ENCODE measurements at regions not wholly inside any gene's neighbourhood (a gene's known extent, or its start where the extent isn't known, plus 50 kb on each side); places are given as distances from the start of the nearest gene placed in this dataset.
"Not testable (repeated sequence)": the region's sequence is repeated elsewhere in the genome, so short reads cannot be mapped to it uniquely, and the experiment has no call there.

GRCh38 chr17:49898366-49899190 is 50.7 kb upstream of the TAC4 start:
- Histone ChIP-seq H3K4me2 (ENCODE audit: low read length) (no peak overlapping the region), H3K27me3 (ENCODE audit: control insufficient read depth, insufficient read depth, low read length) (peaks cover 4% of the 10 kb centered on the region), H3K4me3 (ENCODE audit: low read depth, low read length) (no peak overlapping the region), H2AFZ (no peak overlapping the region), H3K79me2 (no peaks in the 10 kb centered on the region), H3K9ac (no peak overlapping the region), H3K9me3 (ENCODE audit: control insufficient read depth, low read length) (no peaks in the 10 kb centered on the region), H3K36me3 (ENCODE audit: control insufficient read depth, insufficient read depth, low read length) (no peaks in the 10 kb centered on the region), H3K4me1 (no peaks in the 10 kb centered on the region), H3K27ac (no peak overlapping the region)
- no peak for TF ChIP-seq CTCF (IDR thresholded peaks at IDR 0.05)

- no peak for TF ChIP-seq CTCF (IDR thresholded peaks at IDR 0.05)
- no peaks in the 10 kb centered on the region for H3K9me3 ChIP-seq (ENCODE audit: control insufficient read depth, low read length)
- no peaks in the 10 kb centered on the region for H3K79me2 ChIP-seq
- H3K4me2 ChIP-seq (ENCODE audit: low read length), result no peak overlapping the region
- no peak overlapping the region for H3K27ac ChIP-seq
- H3K36me3 ChIP-seq (ENCODE audit: control insufficient read depth, insufficient read depth, low read length), result no peaks in the 10 kb centered on the region
- no peak overlapping the region for H3K9ac ChIP-seq
- peaks cover 4% of the 10 kb centered on the region for H3K27me3 ChIP-seq (ENCODE audit: control insufficient read depth, insufficient read depth, low read length)
- no peak overlapping the region for H3K4me3 ChIP-seq (ENCODE audit: low read depth, low read length)
- H3K4me1 ChIP-seq, result no peaks in the 10 kb centered on the region
- no peak overlapping the region for H2AFZ ChIP-seq
Measured at GRCh38 chr17:49899191-49899485, 51.3 kb upstream of the TAC4 start.

- Histone ChIP-seq H3K79me2 (no peaks in the 10 kb centered on the region), H3K4me2 (ENCODE audit: low read length) (no peak overlapping the region), H3K4me3 (ENCODE audit: low read depth, low read length) (no peak overlapping the region), H2AFZ (no peak overlapping the region), H3K36me3 (ENCODE audit: control insufficient read depth, insufficient read depth, low read length) (no peaks in the 10 kb centered on the region), H3K4me1 (no peaks in the 10 kb centered on the region), H3K27me3 (ENCODE audit: control insufficient read depth, insufficient read depth, low read length) (peaks cover 4% of the 10 kb centered on the region), H3K27ac (no peak overlapping the region), H3K9ac (no peak overlapping the region), H3K9me3 (ENCODE audit: control insufficient read depth, low read length) (no peaks in the 10 kb centered on the region)
- no peak for TF ChIP-seq CTCF (IDR thresholded peaks at IDR 0.05)
Measured at GRCh38 chr17:49899588-49899987, 51.7 kb upstream of the TAC4 start.

DNA sequence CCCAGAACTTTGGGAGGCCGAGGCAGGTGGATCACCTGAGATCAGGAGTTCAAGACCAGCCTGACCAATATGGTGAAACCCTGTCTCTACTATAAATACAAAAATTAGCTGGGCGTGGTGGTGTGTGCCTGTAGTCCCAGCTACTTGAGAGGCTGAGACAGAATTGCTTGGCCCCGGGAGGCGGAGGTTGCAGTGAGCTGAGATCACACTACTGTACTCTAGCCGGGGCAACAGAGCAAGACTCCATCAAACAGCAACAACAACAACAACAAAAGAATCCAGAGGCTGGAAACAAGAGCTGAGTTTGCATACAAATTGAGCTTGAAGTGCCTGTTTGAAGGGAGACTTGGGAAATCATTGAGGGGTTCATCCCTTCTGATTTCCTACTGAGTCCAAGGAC is 52.9 kb upstream of the TAC4 start:
- H3K4me2 ChIP-seq (ENCODE audit: low read length); H3K9me3 ChIP-seq (ENCODE audit: control insufficient read depth, low read length); H3K4me3 ChIP-seq (ENCODE audit: low read depth, low read length); H3K27ac ChIP-seq; H3K27me3 ChIP-seq (ENCODE audit: control insufficient read depth, insufficient read depth, low read length); H3K79me2 ChIP-seq; H2AFZ ChIP-seq; H3K9ac ChIP-seq; H3K4me1 ChIP-seq; H3K36me3 ChIP-seq (ENCODE audit: control insufficient read depth, insufficient read depth, low read length): not testable (repeated sequence)

- TF ChIP-seq CTCF (IDR thresholded peaks at IDR 0.05), result no peak
- H3K27me3 ChIP-seq (ENCODE audit: control insufficient read depth, insufficient read depth, low read length), result peaks cover 4% of the 10 kb centered on the region
Measured at GRCh38 chr17:49901460-49902331, 53.8 kb upstream of the TAC4 start.

More at GRCh38 chr17:49901460-49902331, 53.8 kb upstream of the TAC4 start:
- H3K79me2 ChIP-seq, result no peaks in the 10 kb centered on the region
- H3K36me3 ChIP-seq (ENCODE audit: control insufficient read depth, insufficient read depth, low read length), result no peaks in the 10 kb centered on the region
- no peak overlapping the region for H3K27ac ChIP-seq
- H2AFZ ChIP-seq, result no peak overlapping the region
- no peaks in the 10 kb centered on the region for H3K4me1 ChIP-seq
- H3K9me3 ChIP-seq (ENCODE audit: control insufficient read depth, low read length), result no peaks in the 10 kb centered on the region
- H3K4me3 ChIP-seq (ENCODE audit: low read depth, low read length), result no peak overlapping the region
- H3K9ac ChIP-seq, result no peak overlapping the region
- no peak overlapping the region for H3K4me2 ChIP-seq (ENCODE audit: low read length)
